ENCODE measurements at regions not wholly inside any gene's neighbourhood (a gene's known extent, or its start where the extent isn't known, plus 50 kb on each side); places are given as distances from the start of the nearest gene placed in this dataset.
A peak's percentile ranks its signal among the peaks of the same experiment; 100 is the strongest.

DNA sequence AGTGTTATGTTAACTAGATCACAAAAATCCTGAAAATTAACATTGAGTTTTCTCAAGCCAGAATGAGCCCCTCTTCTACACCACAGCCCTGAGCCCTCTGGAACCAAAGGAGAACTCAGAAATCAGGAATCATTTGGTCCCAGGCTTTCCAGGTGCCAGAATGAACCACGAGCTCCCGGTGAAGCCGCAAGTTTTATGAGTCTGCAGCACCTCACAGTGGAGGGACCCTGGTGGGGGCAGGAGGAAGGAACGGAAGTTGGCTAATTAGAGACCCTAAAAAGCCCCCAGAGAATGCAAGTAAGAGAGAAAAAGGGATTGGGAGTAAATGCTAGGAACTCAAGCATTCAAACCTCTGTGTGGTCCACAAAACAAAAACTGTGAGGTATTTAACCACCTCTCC, 52.9 kb upstream of the BCL2L14 start:
- DNase-seq = no peak

DNA sequence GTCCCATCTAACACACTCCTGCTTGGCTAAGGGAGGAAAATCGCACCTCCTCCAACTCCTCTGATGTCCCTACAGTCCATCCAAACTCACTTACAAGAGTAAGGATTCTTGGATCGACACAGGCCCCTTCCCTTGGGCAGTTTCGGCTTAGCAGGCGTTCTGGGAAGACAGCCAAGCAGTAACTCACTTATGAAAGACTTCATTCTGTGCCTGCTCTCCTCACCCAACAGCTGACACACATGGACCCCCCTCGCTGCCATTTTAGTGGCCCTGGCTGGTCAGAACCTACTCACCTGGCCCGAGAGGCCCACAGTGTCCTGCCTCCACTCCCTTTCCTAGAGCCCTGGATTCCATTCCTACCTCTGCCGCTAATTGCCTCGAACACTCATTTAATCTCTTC, 52.3 kb upstream of the BCL2L14 start:
- DNase-seq = peak; percentile 6 to 17

DNA sequence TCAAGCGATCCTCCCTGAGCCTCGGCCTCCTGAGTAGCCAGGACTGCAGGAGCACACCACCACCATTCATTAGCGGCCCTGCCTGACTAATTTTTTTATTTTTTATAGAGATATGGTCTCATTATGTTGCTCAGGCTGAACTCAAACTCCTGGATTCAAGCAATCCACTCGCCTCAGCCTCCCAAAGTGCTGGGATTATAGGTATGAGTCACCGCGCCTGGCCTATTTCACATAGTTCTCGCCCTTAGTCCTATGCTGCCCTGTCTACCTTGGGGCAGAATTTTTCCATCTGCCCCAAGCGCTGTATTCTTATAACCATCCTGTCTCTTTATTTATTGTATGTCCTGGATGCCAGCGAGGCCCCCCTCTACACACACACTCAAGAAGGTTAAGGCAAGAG, 50.9 kb upstream of the BCL2L14 start:
- DNase-seq = no peak

DNA sequence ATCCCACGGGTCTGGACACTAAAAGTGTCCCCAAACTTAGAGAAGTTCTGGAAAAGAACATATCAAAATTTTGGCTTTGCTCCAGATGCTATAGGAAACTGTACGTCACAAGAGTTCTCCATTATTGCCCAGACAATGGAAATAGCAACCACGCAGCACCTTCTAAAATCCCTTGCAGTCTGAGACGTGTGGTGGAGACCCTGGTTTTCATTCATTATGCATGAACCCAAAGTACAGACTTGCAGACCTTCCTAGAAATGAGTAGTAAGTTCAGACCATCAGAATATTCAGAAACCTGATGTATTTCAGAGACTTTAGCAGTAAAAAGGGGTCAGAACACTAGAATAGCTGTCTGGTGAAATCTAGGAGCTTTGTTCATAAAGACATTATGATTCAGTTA, 50.0 kb upstream of the BCL2L14 start:
- DNase-seq = no peak

All from NCI-H446 (cell line).